Liver (tissue), 8 donors: ENCODE measurements at regions not wholly inside any gene's neighbourhood (a gene's known extent, or its start where the extent isn't known, plus 50 kb on each side); places are given as distances from the start of the nearest gene placed in this dataset.

Experiments used
- DNase-seq: peaks from one replicate; pipeline ENCODE4 v3.0.0-alpha.2; 2017; ENCODE audit warnings: low spot score
- H3K27ac ChIP-seq, 2 donors: one replicate each; pipeline ENCODE4 v1.7.0; 2013; ENCODE audit warnings: inconsistent platforms in 2 of 2, low read length in 2 of 2, control low read depth in 1 of 2, low read depth in 1 of 2, mild to moderate bottlenecking in 1 of 2
- H3K27me3 ChIP-seq, 4 donors: one replicate each; pipeline versions ENCODE4 v1.6.1 to v1.7.0; 2013; ENCODE audit warnings: low read length in 3 of 4, inconsistent platforms in 1 of 4, mild to moderate bottlenecking in 1 of 4, moderate library complexity in 1 of 4; ENCODE audit not compliant: control insufficient read depth in 4 of 4, insufficient read depth in 4 of 4
- H3K36me3 ChIP-seq, 4 donors: one replicate each; pipeline versions ENCODE4 v1.6.1 to v1.7.0; 2013; ENCODE audit warnings: low read length in 3 of 4, mild to moderate bottlenecking in 3 of 4, low read depth in 1 of 4, moderate library complexity in 1 of 4; ENCODE audit not compliant: control insufficient read depth in 4 of 4, insufficient read depth in 3 of 4
- H3K4me1 ChIP-seq, 4 donors: one replicate each; pipeline versions ENCODE4 v1.6.1 to v1.7.0; 2013; ENCODE audit warnings: low read length in 3 of 4, mild to moderate bottlenecking in 3 of 4, moderate library complexity in 1 of 4; ENCODE audit not compliant: control insufficient read depth in 4 of 4, insufficient read depth in 4 of 4
- H3K4me3 ChIP-seq, 3 donors: one replicate each; pipeline versions ENCODE4 v1.6.1 to v1.7.0; 2013; ENCODE audit warnings: low read length in 3 of 3, control low read depth in 1 of 3, low read depth in 1 of 3, mild to moderate bottlenecking in 1 of 3
- H3K9ac ChIP-seq, 2 donors: one replicate each; pipeline ENCODE4 v1.7.0; 2013; ENCODE audit warnings: low read length in 2 of 2, mild to moderate bottlenecking in 2 of 2, moderate library complexity in 2 of 2, control low read depth in 1 of 2, low read depth in 1 of 2
- H3K9me3 ChIP-seq, 4 donors: one replicate each; pipeline versions ENCODE4 v1.6.1 to v1.7.0; 2013; ENCODE audit warnings: low read length in 3 of 4; ENCODE audit not compliant: control insufficient read depth in 4 of 4
- ATF3 ChIP-seq: IDR thresholded peaks from 2 replicates; pipeline ENCODE4 v1.6.1; 2016; ENCODE audit warnings: antibody characterized with exemption
- CTCF ChIP-seq: fragments of 150-350 bp; IDR thresholded peaks from 2 replicates; pipeline ENCODE4 v1.5.1; 2017; ENCODE audit warnings: improper control_type of control experiment, low read depth, low read length; ENCODE audit not compliant: missing input control
- EGR1 ChIP-seq, 2 donors: IDR thresholded peaks; 2 replicates each; pipeline ENCODE4 v1.6.1; 2016 to 2018; ENCODE audit warnings: antibody characterized with exemption in 2 of 2, low read depth in 2 of 2
- FOXA1 ChIP-seq: IDR thresholded peaks from 2 replicates; pipeline ENCODE4 v1.6.1; 2016; ENCODE audit warnings: antibody characterized with exemption
- GABPA ChIP-seq, 2 donors: IDR thresholded peaks in 1 of 2; conservative IDR thresholded peaks in 1 of 2; 2 replicates each; pipeline ENCODE4 v1.6.1; 2016; ENCODE audit warnings: antibody characterized with exemption in 2 of 2, mild to moderate bottlenecking in 1 of 2, moderate library complexity in 1 of 2
- HNF4A ChIP-seq, 2 donors: conservative IDR thresholded peaks; 2 replicates each; pipeline ENCODE4 v1.6.1; 2016; ENCODE audit warnings: antibody characterized with exemption in 2 of 2, mild to moderate bottlenecking in 2 of 2
- HNF4G ChIP-seq: IDR thresholded peaks from 2 replicates; pipeline ENCODE4 v1.6.1; 2016; ENCODE audit warnings: antibody characterized with exemption
- JUND ChIP-seq, 2 donors: IDR thresholded peaks; 2 replicates each; pipeline ENCODE4 v1.6.1; 2016; ENCODE audit warnings: antibody characterized with exemption in 2 of 2
- MAX ChIP-seq: IDR thresholded peaks from 2 replicates; pipeline ENCODE4 v1.6.1; 2016; ENCODE audit warnings: antibody characterized with exemption
- NR2F2 ChIP-seq: IDR thresholded peaks from 2 replicates; pipeline ENCODE4 v1.6.1; 2016; ENCODE audit warnings: antibody characterized with exemption
- RAD21 ChIP-seq, 2 donors: IDR thresholded peaks; 2 replicates each; pipeline ENCODE4 v1.6.1; 2016; ENCODE audit warnings: antibody characterized with exemption in 2 of 2, mild to moderate bottlenecking in 2 of 2
- REST ChIP-seq: IDR thresholded peaks from 2 replicates; pipeline ENCODE4 v1.6.1; 2016; ENCODE audit warnings: antibody characterized with exemption, mild to moderate bottlenecking
- RXRA ChIP-seq, 2 donors: IDR thresholded peaks; 2 replicates each; pipeline ENCODE4 v1.6.1; 2017 to 2018; ENCODE audit warnings: antibody characterized with exemption in 2 of 2, mild to moderate bottlenecking in 1 of 2
- SP1 ChIP-seq: IDR thresholded peaks from 2 replicates; pipeline ENCODE4 v1.6.1; 2018; ENCODE audit warnings: antibody characterized with exemption, mild to moderate bottlenecking
- TAF1 ChIP-seq: conservative IDR thresholded peaks from 2 replicates; pipeline ENCODE4 v1.6.1; 2016; ENCODE audit warnings: antibody characterized with exemption, mild to moderate bottlenecking
- YY1 ChIP-seq: IDR thresholded peaks from 2 replicates; pipeline ENCODE4 v1.6.1; 2016; ENCODE audit warnings: antibody characterized with exemption, mild to moderate bottlenecking
- ZBTB33 ChIP-seq: IDR thresholded peaks from 2 replicates; pipeline ENCODE4 v1.6.1; 2016; ENCODE audit warnings: antibody characterized with exemption
- WGBS: extraction: QIAGEN DNeasy Blood & Tissue Kit; methylation state at CpG from one replicate; pipeline ENCODE4 v1.1.7; 2013; 5-methylcytosine and 5-hydroxymethylcytosine counted together
- donor health status: healthy.
- donor health status: healthy.
- donor health status: healthy.
- donor health status: healthy.
- donor health status: healthy.

- Histone ChIP-seq H3K4me3 (no peak overlapping the region), H3K27me3 (no peaks in the 10 kb centered on the region)
- 25% methylated on average over 5 of the region's 5 CpGs for WGBS
These were observed 218.1 kb upstream of the ARGLU1 start for GRCh38 chr13:106786006-106786563.

More at GRCh38 chr13:106786006-106786563, 218.1 kb upstream of the ARGLU1 start:
- no peaks in the 10 kb centered on the region for H3K9me3 ChIP-seq
- H3K36me3 ChIP-seq, result no peaks in the 10 kb centered on the region
- no peak overlapping the region for H3K27ac ChIP-seq
- no peak for DNase-seq
- H3K4me1 ChIP-seq, result no peaks in the 10 kb centered on the region
- no peak for TF ChIP-seq RAD21 (IDR thresholded peaks at IDR 0.05)
- no peak for TF ChIP-seq ATF3
- TF ChIP-seq RXRA (IDR thresholded peaks at IDR 0.05), result no peak
- no peak for TF ChIP-seq MAX
- no peak for TF ChIP-seq HNF4A (conservative IDR thresholded peaks at IDR 0.05)
- TF ChIP-seq TAF1, result no peak
- no peak for TF ChIP-seq GABPA (IDR thresholded peaks at IDR 0.05 in 1 of 2, conservative IDR thresholded peaks at IDR 0.05 in 1 of 2)
- TF ChIP-seq JUND (IDR thresholded peaks at IDR 0.05), result no peak
- TF ChIP-seq YY1, result no peak
- no peak for TF ChIP-seq HNF4G
- TF ChIP-seq CTCF, result no peak
- no peak for TF ChIP-seq SP1
- TF ChIP-seq ZBTB33, result no peak
- no peak for TF ChIP-seq REST
- TF ChIP-seq NR2F2, result no peak
- no peak for TF ChIP-seq FOXA1
- TF ChIP-seq EGR1 (IDR thresholded peaks at IDR 0.05; ENCODE audit: low read depth in 2 of 2), result no peak
- H3K9ac ChIP-seq, result no peak overlapping the region
